Ovary (tissue), 3 donors: ENCODE measurements at regions not wholly inside any gene's neighbourhood (a gene's known extent, or its start where the extent isn't known, plus 50 kb on each side); places are given as distances from the start of the nearest gene placed in this dataset.

ENCODE experiments used
- CTCF ChIP-seq, 3 donors: fragments of 450-650 bp in 2 of 3; fragments of 200-600 bp in 1 of 3; IDR thresholded peaks; one replicate each; pipeline versions ENCODE4 v1.5.1 to v1.8.0; 2016 to 2022; ENCODE audit warnings: antibody characterized with exemption in 3 of 3, mild to moderate bottlenecking in 1 of 3
- POLR2A ChIP-seq: fragments of 450-650 bp; IDR thresholded peaks from one replicate; pipeline ENCODE4 v1.6.1; 2017; ENCODE audit warnings: antibody characterized with exemption, mild to moderate bottlenecking, moderate library complexity
- donor health status: DM: no; HTN: no; CAD: no.

- TF ChIP-seq CTCF (IDR thresholded peaks at IDR 0.05) (no peak), POLR2A (no peak)
Measured at GRCh38 chr10:124227055-124227975, 133.9 kb upstream of the CHST15 start.
